NCI-H2227 (cell line): ENCODE measurements at regions not wholly inside any gene's neighbourhood (a gene's known extent, or its start where the extent isn't known, plus 50 kb on each side); places are given as distances from the start of the nearest gene placed in this dataset.
"Not testable (repeated sequence)": the region's sequence is repeated elsewhere in the genome, so short reads cannot be mapped to it uniquely, and the experiment has no call there.

Experiments used
- DNase-seq: peaks from one replicate; lab custom pipeline; 2025; ENCODE audit not compliant: unreplicated experiment; lab: John Stamatoyannopoulos, UW

DNA sequence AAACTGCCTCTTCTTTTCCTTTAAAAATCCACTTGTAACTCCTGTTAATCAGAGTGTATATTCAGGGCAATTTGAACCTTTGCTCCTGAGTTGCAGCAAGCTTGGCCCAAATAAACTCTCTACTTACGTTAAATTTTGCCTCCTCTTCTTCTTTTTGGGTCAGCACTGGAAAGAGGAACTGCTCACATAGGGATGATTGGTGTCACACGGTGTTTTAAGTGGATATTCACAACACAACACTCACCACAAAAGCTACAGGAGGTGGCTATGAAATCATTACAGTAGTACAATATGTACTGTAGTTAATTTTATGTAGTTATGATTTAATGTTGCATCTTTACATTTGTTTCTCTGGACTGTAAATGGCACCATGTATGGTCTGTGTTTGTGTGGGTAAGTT, 96.8 kb upstream of the DOCK9 start:
- DNase-seq, result no peak

DNA sequence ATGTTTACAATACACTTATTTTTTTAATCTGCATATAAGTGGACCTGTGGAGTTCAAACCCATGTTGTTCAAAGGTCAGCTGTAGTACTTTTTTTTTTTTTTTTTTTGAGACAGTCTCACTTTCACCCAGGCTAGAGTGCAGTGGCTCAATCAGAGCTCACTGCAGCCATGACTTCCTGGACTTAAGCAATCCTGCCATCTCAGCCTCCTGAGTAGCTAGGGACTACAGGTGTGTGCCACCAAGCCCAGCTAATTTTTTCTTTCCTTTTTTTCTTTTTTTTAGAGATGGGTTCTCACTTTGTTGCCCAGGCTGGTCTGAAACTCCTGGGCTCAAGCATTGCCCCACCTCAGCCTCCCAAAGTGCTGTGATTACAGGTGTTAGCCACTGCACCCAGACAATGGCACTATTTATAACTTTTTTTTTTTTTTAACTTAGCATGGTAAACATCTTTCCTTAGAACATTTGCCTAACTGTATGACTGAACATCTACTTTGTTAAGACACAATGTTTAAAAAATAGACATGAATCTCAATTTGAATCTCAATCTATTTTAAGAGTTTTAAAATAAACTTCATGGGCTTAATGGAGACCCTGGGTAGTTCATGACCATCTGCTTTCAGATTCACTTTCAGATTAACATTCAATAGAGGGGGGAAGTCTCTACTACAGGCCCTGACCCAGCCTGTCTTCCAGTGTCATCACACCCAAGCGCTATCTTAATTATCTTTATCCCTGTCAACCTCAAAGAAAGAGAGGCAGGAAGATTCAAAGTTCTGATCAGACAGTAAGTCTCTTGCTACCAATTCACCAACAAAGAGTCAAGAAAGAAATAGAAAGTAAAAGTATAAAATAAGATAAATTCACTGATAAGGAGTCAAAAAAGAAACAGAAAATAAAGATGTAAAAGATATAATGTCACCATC, 97.7 kb upstream of the DOCK9 start:
- DNase-seq, result no peak

DNA sequence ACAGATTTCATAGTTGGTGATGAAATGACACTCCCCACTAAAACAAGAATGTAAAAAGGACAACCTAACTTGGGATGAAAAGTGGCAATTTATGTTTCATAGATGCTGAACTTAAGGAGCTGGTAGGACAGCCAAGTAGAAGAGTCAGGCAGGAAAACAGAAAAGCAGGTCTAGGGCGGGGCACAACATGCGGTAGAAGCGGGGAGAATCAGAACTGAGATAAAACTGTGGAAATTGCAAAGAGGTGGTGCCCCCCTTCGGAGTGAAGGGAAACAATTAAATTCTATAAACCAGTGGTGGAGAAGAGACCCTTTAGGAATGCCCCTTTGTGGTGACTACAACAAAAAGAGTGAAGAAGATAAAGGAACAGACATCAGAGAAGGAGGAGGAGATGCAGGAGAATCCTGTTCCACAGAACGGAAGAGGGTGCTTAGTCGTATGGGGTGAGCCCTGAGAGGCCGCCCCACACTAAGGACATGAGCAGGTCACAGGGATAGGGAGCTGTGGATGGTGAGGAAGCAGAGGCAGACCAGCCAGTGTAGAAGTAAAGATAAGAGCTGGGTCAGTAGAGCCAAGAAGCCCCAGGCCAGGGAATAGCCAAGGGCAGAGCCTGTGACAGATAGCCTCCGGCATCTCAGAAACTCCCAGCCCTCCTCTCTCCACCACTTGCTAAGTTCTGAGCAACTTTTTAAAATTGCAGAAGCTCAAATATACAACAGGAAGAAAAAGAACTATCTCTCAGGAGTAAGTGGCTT, 100.3 kb upstream of the DOCK9 start:
- no peak for DNase-seq

DNA sequence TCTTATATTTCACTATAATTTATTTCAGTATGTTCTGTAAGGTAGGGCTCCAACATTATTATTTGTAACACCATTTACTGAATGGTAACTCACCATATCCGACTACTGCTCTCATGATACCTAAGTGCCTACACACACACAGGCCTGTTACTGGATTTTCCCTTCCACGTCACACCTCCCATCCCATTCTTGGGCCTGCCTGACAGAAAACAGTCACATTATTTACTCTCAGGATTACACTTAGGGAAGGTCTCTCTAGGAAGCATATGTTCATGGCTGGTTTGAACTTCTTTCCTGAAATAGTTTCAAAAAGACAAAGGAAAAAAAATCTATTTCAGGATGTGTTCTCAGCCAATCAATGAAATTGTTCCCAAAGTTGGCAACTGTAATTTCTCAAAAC, 102.3 kb upstream of the DOCK9 start:
- no peak for DNase-seq

DNA sequence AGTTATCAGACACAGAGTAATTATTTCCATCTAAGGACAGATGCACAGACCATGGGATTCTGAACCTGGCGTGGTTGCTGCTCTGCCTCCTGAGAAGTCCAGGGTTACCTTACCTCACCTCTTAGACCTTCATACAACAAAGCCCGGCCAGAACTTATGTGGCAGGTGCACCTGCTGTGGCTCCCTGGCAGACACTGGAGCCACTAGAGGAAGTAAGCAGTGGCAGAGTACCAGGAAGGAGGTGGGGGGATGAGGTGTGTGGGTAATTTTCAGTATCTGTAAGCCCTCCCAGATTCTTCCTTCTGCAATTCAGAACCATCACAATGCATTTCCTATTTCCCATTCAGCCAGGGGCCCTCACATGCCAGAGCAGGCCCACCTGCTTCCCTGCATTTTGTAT, 106.1 kb upstream of the DOCK9 start:
- no peak for DNase-seq

DNA sequence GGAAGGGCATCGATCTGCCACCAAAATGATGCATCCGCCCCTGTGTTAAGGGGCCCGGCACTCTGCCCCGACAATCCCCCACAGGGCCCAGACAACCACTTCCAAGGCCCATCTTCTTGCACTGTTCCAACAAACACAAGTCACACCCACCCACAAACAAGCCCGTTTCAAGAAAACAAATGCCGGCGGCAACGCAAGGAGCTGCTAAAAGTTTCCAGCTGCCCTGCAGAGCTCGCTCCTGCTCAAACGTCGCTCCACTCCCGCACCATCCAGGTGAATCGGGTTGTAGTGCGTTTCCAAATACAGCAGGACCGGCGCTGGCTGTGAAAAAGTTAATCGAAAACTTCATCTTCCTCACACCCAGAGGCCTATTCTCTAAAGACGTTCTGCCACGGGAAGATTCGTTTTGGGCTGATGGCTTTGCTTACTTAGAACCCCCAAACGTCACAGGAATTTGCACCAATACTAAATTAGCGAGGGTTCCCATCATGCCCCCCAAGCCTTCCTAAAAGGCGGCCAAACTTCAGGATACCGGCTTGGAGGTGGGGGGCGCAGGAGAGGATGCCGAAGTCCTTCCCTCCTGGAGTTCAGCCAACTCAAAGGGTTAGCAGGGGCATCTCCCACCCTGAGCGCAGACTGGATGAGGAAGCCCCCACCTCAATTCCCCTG, 107.4 kb upstream of the DOCK9 start:
- no peak for DNase-seq

DNA sequence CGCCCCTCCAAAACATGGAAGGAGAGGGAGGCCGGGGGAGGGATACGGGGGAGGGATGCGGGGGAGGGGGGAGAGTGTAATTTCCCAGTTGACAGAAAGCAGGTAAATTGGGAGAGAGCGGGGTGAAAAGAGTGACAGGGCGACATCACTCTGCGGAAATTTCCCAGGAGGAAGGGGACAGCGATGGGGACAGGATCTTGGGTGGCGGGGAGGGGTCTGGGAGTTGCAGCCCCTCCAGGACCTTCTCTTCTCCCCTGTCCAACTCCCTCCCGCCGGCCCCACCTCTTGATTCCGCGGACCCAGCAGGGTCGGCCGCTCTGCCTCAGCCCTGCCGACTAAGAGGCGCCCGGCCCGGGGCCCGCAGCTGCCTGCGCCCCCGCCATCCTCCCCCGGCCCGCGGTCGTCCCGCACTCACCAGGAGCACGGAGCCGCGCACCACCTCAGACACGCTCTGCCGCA, 108.0 kb upstream of the DOCK9 start:
- DNase-seq, result no peak

DNA sequence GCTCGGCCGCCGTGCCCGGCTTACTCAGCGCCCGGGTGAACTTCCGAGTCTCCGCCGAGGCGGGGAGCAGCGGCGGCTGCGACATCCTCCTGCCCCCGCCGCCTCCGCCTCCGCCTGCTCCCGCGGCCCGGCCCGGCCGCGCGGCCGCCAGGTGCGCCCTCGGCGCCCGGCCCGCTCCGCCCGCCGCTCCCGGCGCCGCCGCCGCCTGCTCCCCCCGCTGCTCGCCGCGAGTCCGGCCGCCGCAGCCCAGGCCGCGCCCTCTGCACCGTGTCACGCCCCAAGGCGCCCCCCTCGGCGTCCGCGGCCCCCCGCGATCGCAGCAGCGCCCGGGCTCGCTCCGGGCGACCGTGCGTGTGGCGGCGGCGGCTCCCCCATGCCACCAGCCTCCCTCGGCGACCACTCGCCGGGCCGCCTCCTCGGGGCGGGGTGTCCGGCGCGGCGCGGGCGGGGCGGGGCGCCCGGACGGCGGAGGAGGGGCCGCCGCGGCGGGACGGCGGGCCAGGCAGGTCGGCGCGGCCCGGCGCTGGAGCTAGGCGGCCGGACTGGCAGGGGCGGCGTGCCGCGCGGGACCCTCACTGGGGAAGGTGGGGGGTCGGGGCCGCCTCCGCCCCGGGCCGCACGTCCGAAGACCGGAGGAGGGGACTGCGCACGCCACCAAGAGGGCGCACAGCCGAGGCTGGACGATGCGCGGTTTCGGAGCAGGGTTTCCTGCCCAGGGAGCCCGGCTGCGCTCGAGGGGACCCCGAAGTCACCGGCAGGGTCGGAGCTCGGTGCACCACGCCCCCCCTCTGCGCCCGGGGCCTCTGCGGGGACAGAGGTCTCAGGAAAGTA, 108.6 kb upstream of the DOCK9 start:
- DNase-seq, result peak; percentile 52

DNA sequence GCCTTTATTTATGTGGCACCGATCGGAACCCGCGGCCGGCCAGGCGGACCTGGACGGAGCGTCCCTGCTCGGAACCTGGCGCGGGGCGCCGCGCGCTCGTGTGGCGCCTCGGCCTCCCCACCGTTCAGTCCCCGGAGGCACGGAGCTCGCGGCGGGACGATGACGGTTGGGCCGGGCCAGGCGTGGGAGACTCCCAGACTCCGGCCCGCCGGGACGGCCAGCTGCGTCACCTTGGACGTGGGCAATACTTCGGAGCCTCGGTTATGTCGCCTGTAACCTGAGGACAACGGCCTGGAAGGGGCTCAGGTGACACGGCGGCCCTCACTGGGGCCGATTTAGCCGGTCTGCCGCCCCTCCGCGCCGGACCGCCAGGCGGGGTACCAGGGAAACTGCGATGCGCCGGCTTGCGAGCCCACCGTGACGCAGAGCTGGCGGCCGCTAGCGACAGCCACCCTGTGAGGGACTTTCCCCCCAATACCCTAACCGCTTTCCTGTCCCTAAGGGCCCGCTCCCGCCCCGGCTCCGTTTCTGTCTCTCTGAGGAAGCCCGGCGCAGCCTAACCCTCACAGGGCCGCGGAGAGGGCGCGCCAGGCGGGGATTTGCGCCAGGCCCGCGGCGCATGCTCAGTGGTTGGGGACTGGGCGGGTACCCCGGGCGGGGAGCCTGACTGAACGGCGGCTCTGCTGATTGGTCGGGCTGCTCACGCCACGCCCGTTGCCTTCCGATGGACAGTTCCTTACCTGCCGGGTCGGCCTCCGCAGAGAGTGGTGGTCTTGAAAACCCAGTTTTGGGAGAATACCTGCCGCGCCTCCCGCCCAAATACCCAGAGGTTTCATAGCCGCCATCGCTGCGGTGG, 109.5 kb upstream of the DOCK9 start:
- peak; percentile 91 for DNase-seq

DNA sequence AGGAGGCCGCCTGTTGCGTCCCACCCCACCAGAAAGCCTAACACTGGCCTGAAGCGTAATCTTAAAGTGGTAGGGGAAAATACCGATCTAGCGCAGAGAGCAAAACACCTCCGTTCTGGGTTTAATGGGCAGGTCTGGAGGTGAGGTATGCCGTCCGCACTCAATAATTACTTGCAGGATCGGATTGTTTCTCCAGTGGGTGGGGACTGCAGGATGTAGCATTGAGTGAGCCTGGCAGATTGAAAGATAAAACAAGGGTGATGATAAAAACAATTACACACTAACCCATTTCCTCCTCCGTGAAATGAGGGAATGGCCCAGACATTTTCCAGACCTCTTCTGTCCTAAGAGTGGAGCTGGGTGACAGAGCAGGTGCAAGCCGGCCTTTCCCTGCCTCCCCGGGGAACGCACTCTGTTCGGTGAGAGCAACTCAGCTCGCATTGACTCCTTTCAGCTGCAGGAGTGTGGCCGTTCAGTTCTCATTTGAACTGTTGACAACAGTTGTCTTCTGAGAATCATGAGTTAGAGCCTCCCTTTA, 110.2 kb upstream of the DOCK9 start:
- no peak for DNase-seq

DNA sequence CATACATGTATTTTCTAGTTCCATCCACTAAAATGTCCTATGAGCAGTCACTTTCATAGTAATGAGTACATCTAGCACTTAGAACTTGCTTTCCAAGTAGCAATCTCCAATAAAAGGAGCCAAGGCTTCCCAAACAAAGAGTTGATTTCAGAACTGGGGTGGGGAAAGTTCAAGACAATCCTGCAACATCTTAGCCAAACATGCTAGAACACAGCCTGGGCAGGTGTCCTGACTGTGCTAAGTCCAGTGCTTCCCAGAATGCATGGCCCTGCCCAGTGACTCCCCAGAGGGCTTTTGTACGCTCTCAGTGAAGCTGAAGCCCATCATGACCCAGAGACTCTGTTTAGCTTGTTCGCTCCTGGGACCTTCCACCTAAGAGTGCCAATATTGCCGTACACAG, 106.7 kb upstream of the UBAC2 start:
- DNase-seq, result no peak

DNA sequence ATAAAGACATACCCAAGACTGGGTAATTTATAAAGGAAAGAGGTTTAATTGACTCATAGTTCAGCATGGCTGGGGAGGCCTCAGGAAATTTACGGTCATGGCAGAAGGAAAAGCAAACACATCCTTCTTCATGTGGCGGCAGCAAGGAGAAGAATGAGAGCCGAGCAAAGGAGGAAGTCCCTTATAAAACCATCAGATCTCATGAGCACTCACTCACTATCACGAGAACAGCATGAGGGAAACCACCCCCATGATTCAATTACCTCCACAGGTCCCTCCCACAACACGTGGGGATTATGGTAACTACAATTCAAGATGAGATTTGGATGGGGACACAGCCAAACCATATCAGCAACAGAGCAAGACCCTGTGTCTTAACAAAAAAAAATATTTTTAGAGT, 98.8 kb upstream of the UBAC2 start:
- not testable (repeated sequence) for DNase-seq

DNA sequence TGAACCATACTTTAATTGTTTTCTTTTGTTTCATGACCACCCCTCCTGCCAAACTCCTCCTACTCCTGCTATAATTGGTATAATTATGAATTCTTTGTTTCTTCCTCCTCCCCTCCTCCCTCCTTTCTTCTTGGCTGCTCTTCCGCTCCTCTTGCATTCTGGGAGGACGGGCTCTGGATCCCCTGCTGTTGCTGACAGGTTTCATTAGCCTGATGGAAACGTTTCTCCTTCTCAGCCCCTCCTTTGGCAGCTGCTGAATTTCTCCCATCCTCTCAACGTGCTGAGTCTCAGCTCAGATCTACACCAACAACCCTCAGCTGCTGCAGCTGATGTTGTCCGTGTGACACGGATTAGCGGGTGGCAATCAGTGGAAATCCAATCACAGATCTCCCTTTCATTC, 97.1 kb upstream of the UBAC2 start:
- peak; percentile 82 for DNase-seq

DNA sequence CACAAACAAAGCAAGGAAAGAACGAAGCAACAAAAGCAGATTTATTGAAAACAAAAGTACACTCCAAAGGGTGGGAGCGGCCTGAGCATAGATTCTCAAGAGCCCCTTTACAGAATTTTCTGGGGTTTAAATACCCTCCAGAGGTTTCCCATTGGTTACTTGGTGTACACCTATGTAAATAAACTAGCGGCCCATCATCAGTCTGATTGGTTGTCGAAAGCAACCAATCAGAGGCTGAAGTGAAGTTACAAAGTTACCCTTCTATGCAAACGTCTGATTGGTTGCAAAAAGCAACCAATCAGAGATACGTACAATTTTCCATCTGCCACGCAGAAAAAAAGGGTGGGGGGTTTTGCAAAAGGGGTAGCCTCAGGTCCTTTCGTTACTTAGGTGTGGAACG, 96.3 kb upstream of the UBAC2 start:
- DNase-seq, result peak; percentile 88

DNA sequence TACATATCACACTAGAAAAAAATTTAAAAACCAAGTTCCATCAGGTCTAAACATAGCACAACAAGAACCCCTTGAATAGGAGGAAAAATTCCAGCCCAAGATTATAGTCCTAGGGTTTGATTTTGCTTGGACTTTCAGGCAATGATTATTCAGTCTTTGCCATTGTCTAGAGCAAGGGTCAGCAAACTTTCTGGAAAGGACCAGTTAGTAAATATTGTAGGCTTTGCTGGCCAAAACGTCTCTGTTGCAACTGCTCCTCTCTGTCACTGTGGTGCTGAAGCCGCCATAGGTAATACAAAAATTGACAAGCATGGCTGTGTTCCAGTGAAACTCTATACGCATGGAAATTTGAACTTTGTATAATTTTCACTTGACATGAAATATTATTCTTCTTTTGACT, 95.5 kb upstream of the UBAC2 start:
- no peak for DNase-seq

DNA sequence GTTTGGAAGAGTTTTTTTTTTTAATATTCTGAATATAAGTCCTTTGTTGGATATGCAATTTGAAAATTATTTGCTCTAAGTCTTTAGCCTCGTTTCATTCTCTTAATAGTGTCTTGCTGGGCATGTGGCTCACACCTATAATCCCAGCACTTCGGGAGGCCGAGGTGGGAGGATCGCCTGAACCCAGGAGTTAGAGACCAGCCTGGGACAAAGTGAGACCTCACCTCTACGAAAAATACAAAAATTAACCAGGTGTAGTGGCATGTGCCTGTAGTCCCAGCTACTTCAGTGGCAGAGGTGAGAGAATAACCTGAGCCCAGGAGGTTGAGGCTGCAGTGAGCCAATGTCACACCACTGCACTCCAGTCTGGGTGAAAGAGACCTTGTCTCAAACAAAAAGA, 87.3 kb upstream of the UBAC2 start:
- no peak for DNase-seq

DNA sequence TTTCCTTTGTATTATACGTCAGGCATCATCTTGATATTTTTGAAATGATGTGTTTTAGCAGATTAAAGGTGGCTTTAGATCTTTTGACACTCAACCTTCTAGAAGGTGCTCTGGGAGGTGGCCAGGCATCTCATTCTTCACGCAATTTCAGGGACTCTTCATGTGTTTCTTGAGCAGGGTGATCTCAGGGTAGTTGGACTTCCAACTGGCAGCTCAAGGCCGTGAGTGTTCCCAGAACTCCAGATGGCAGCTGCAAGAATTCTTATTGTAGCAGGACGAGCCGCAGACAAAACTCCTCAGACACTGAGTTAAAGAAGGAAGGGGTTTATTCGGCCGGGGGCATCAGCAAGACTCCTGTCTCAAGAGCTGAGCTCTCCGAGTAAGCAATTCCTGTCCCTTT, 82.5 kb upstream of the UBAC2 start:
- DNase-seq, result no peak

DNA sequence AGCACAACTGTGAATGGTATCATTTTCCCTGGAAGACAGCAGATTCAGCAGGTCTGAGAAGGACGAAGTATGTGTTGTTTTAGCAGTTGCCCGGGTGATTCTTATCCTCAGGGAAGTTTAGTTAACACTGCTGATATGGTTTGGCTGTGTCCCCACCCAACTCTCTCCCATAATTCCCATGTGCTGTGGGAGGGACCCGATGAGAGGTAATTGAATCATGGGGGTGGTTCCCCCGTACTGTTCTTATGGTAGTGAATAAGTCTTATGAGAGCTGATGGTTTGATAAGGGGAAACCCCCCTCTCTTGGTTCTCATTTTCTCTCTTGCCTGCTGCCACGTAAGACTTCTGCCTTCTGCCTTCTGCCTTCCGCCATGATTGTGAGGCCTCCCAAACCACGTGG, 81.0 kb upstream of the UBAC2 start:
- DNase-seq, result no peak

DNA sequence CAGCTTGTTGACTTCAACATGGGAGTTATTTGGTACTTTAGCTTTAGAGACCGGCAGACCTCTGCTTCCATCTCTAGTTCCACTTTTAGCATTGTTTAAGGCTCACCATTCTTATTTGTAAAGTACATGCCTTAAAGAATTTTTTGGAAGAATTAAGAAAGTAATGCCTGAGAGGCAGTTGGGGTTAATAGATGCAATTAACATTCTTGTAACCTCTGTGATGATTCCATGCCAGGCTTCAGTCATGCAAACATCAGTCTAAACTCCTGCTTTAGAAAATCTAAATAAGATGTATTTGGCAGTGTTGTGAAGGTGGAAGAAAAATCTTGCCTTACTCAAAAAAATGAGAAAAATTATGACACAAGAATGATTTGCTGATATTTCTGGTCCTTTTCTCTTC, 79.9 kb upstream of the UBAC2 start:
- DNase-seq, result no peak

DNA sequence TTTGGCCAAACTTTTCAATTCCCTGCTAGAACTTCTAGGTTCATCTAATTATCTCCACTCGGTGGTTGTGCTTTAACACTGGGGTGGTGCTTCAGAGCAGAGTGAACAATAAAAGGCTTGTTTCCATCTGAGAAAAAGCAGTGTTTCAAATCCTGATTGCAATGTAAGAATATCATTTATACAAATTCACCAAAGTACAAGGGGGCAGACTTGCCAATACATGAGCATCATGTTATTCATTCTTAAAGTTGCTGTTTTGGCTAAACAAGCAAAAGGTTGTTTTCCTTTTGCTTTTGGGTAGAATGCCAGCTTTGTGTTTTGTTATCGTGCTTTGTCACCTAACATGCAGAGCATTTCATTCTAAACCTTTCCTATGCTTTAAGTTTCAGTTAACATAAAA, 78.5 kb upstream of the UBAC2 start:
- no peak for DNase-seq
